ENCODE measurements at regions not wholly inside any gene's neighbourhood (a gene's known extent, or its start where the extent isn't known, plus 50 kb on each side); places are given as distances from the start of the nearest gene placed in this dataset.

- intact Hi-C loops (cut with DNase I): no loop called here
These were observed 229.2 kb upstream of the WSCD1 start for GRCh38 chr17:5840811-5841446.

GRCh38 chr17:5841862-5842261, 228.3 kb upstream of the WSCD1 start:
- no peak for DNase-seq (ENCODE audit: low spot score)
- intact Hi-C loops (cut with DNase I): no loop called here

More at GRCh38 chr17:5840811-5841446, 229.2 kb upstream of the WSCD1 start:
- DNase-seq (ENCODE audit: low spot score): no peak

GRCh38 chr17:5843366-5844026, 226.7 kb upstream of the WSCD1 start:
- DNase-seq (ENCODE audit: low spot score): no peak
- intact Hi-C loops (cut with DNase I): no loop called here

GRCh38 chr17:5846001-5846400, 224.2 kb upstream of the WSCD1 start:
- intact Hi-C loops (cut with DNase I): no loop called here
- no peak for DNase-seq (ENCODE audit: low spot score)

GRCh38 chr17:5854871-5855554, 215.2 kb upstream of the WSCD1 start:
- DNase-seq (ENCODE audit: low spot score): no peak
- intact Hi-C loops (cut with DNase I): no loop called here

- DNase-seq (ENCODE audit: low spot score): no peak
- intact Hi-C loops (cut with DNase I): no loop called here
These were observed 208.9 kb upstream of the WSCD1 start for GRCh38 chr17:5861246-5861645.

- no peak for DNase-seq (ENCODE audit: low spot score)
- intact Hi-C loops (cut with DNase I): no loop called here
These were observed 208.3 kb upstream of the WSCD1 start for GRCh38 chr17:5861854-5862253.

GRCh38 chr17:5862395-5862794, 207.8 kb upstream of the WSCD1 start:
- intact Hi-C loops (cut with DNase I): no loop called here
- DNase-seq (ENCODE audit: low spot score): no peak

GRCh38 chr17:5864741-5865657, 205.2 kb upstream of the WSCD1 start:
- intact Hi-C loops (cut with DNase I): no loop called here

GRCh38 chr17:5866978-5867377, 203.2 kb upstream of the WSCD1 start:
- no peak for DNase-seq (ENCODE audit: low spot score)
- intact Hi-C loops (cut with DNase I): no loop called here

More at GRCh38 chr17:5864741-5865657, 205.2 kb upstream of the WSCD1 start:
- no peak for DNase-seq (ENCODE audit: low spot score)

GRCh38 chr17:5869041-5869745, 201.0 kb upstream of the WSCD1 start:
- intact Hi-C loops (cut with DNase I): no loop called here

GRCh38 chr17:5870231-5870953, 199.8 kb upstream of the WSCD1 start:
- no peak for DNase-seq (ENCODE audit: low spot score)
- intact Hi-C loops (cut with DNase I): no loop called here

More at GRCh38 chr17:5869041-5869745, 201.0 kb upstream of the WSCD1 start:
- no peak for DNase-seq (ENCODE audit: low spot score)

- no peak for DNase-seq (ENCODE audit: low spot score)
- intact Hi-C loops (cut with DNase I): no loop called here
These were observed 198.5 kb upstream of the WSCD1 start for GRCh38 chr17:5871666-5872065.

- intact Hi-C loops (cut with DNase I): no loop called here
- DNase-seq (ENCODE audit: low spot score): no peak
These were observed 197.3 kb upstream of the WSCD1 start for GRCh38 chr17:5872831-5873230.

GRCh38 chr17:5873781-5874180, 196.4 kb upstream of the WSCD1 start:
- no peak for DNase-seq (ENCODE audit: low spot score)
- intact Hi-C loops (cut with DNase I): no loop called here

- DNase-seq (ENCODE audit: low spot score): no peak
These were observed 195.7 kb upstream of the WSCD1 start for GRCh38 chr17:5874486-5874885.

GRCh38 chr17:5877366-5877765, 192.8 kb upstream of the WSCD1 start:
- DNase-seq (ENCODE audit: low spot score): no peak
- intact Hi-C loops (cut with DNase I): no loop called here

More at GRCh38 chr17:5874486-5874885, 195.7 kb upstream of the WSCD1 start:
- intact Hi-C loops (cut with DNase I): no loop called here

GRCh38 chr17:5877948-5878347, 192.2 kb upstream of the WSCD1 start:
- no peak for DNase-seq (ENCODE audit: low spot score)

GRCh38 chr17:5881849-5882248, 188.3 kb upstream of the WSCD1 start:
- no peak for DNase-seq (ENCODE audit: low spot score)
- intact Hi-C loops (cut with DNase I): no loop called here

More at GRCh38 chr17:5877948-5878347, 192.2 kb upstream of the WSCD1 start:
- intact Hi-C loops (cut with DNase I): no loop called here

All from cardiac septum (tissue), 1 donor.